Natural killer cell (primary cell): ENCODE measurements at regions not wholly inside any gene's neighbourhood (a gene's known extent, or its start where the extent isn't known, plus 50 kb on each side); places are given as distances from the start of the nearest gene placed in this dataset.

Experiments
- ATAC-seq, 3 donors: fragments of 150-1000 bp in 2 of 3; fragments of 200-7000 bp in 1 of 3; cut with Tn5 transposase; 1 replicate in 1 of 3; 2 replicates in 2 of 3; pipeline ENCODE4 v1.10.0; 2021; ENCODE audit warnings: mild to moderate bottlenecking in 2 of 3, moderate library complexity in 2 of 3
- DNase-seq, 2 donors: peaks; one replicate each; pipeline versions ENCODE4 v3.0.0 to v3.0.0-alpha.2; 2013 to 2021; ENCODE audit warnings: mixed read lengths in 1 of 2
- H3K27ac ChIP-seq: one replicate; pipeline ENCODE4 v1.5.1; 2013; ENCODE audit warnings: mild to moderate bottlenecking, low read length
- H3K27me3 ChIP-seq: one replicate; pipeline ENCODE4 v1.6.1; 2013; ENCODE audit warnings: low read length; ENCODE audit not compliant: control insufficient read depth, insufficient read depth
- H3K36me3 ChIP-seq: one replicate; pipeline ENCODE4 v1.6.1; 2013; ENCODE audit warnings: low read length; ENCODE audit not compliant: control insufficient read depth, insufficient read depth
- H3K4me1 ChIP-seq: one replicate; pipeline ENCODE4 v1.6.1; 2013; ENCODE audit warnings: low read length; ENCODE audit not compliant: control insufficient read depth, insufficient read depth
- H3K4me3 ChIP-seq: one replicate; pipeline ENCODE4 v1.5.1; 2013; ENCODE audit warnings: low read length
- H3K9me3 ChIP-seq: one replicate; pipeline ENCODE4 v1.6.1; 2013; ENCODE audit warnings: low read length; ENCODE audit not compliant: control insufficient read depth, insufficient read depth
- H3K27ac Mint-ChIP-seq, 2 donors: one replicate each; pipeline ENCODE4 v1.8.0; 2022; ENCODE audit warnings: mild to moderate bottlenecking in 2 of 2, mixed read lengths in 2 of 2, moderate library complexity in 1 of 2
- H3K27me3 Mint-ChIP-seq, 2 donors: one replicate each; pipeline ENCODE4 v1.8.0; 2022; ENCODE audit warnings: low read depth in 2 of 2, mixed read lengths in 2 of 2
- H3K36me3 Mint-ChIP-seq: one replicate; pipeline ENCODE4 v1.8.0; 2022; ENCODE audit warnings: mixed read lengths
- H3K4me1 Mint-ChIP-seq, 2 donors: one replicate each; pipeline ENCODE4 v1.8.0; 2022; ENCODE audit warnings: mixed read lengths in 2 of 2
- H3K4me3 Mint-ChIP-seq: one replicate; pipeline ENCODE4 v1.8.0; 2022; ENCODE audit warnings: mild to moderate bottlenecking, moderate library complexity, mixed read lengths
- H3K9me3 Mint-ChIP-seq, 2 donors: one replicate each; pipeline ENCODE4 v1.8.0; 2022; ENCODE audit warnings: mixed read lengths in 2 of 2
- WGBS: methylation state at CpG from one replicate; pipeline ENCODE4 v1.1.7; 2013; ENCODE audit warnings: missing lambda C conversion rate; ENCODE audit not compliant: insufficient coverage; 5-methylcytosine and 5-hydroxymethylcytosine counted together
- intact Hi-C: fragments of 100-400 bp; cut with micrococcal nuclease; formaldehyde crosslinking; loops from one replicate; pipeline ENCODE4 v1.14.2; 2022
- TF ChIP-seq, protein P1 (sequence below): fragments of 200-600 bp; IDR thresholded peaks from one replicate; pipeline ENCODE4 v1.8.0; 2022; ENCODE audit warnings: antibody characterized with exemption

DNA sequence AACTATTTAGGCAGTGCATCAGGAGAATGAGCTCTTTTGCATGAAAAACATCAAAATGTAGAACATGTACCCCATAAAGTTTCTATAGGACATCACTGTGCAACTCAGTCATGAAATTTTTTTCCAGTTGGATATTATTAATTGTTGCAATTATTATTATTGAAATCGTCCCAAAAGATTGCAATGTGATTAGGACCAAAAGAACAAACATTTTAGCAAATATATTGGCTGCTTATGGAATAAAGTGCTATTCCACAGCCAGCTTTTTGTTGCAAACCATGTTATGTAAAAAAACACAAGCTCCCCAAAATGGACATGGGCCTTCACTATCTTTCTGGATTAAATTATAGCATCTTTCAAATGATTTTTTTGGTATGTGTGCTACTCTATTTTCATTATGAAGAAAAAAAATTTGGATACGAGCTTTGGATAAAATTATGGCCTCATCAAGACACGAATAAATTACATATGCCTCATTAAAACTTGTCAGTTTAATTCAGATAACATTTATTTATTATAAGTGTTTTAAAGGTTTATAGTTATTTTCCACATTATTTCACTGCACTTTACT, 262.7 kb upstream of the TCF21 start:
- Mint-ChIP-seq H3K4me1 (no peaks in the 10 kb centered on the region), H3K27ac (no peak overlapping the region), H3K9me3 (no peaks in the 10 kb centered on the region), H3K36me3 (no peaks in the 10 kb centered on the region), H3K27me3 (no peaks in the 10 kb centered on the region), H3K4me3 (no peak overlapping the region)
- no peak overlapping the region for H3K4me3 ChIP-seq
- ATAC-seq, result no peak
- no peak for DNase-seq
- no peaks in the 10 kb centered on the region for H3K4me1 ChIP-seq
- H3K9me3 ChIP-seq, result no peaks in the 10 kb centered on the region
- TF ChIP-seq, protein P1, sequence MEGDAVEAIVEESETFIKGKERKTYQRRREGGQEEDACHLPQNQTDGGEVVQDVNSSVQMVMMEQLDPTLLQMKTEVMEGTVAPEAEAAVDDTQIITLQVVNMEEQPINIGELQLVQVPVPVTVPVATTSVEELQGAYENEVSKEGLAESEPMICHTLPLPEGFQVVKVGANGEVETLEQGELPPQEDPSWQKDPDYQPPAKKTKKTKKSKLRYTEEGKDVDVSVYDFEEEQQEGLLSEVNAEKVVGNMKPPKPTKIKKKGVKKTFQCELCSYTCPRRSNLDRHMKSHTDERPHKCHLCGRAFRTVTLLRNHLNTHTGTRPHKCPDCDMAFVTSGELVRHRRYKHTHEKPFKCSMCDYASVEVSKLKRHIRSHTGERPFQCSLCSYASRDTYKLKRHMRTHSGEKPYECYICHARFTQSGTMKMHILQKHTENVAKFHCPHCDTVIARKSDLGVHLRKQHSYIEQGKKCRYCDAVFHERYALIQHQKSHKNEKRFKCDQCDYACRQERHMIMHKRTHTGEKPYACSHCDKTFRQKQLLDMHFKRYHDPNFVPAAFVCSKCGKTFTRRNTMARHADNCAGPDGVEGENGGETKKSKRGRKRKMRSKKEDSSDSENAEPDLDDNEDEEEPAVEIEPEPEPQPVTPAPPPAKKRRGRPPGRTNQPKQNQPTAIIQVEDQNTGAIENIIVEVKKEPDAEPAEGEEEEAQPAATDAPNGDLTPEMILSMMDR, result no peak
- no peak overlapping the region for H3K27ac ChIP-seq
- intact Hi-C loops, result no loop called here
- no peaks in the 10 kb centered on the region for H3K27me3 ChIP-seq
- 100% methylated on average over 1 of the region's 3 CpGs for WGBS
- no peaks in the 10 kb centered on the region for H3K36me3 ChIP-seq

DNA sequence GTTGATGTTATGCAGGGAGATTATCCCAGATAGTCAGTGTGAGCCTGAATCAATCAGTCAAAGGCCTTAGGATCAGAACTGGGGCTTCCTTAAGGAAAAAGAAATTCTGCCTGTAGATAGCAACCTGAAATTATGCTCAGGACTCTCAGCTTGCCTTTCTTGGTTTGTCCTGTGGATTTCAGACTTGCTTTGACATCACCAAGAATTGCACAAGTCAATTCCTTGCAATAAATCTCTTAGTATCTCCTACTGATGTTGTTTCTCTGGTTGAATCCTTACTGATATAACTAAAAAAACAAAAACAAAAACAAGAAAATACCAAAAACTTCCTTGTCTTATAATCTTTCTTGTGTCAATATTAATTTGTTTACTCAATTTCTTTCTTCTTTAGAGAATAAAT, 258.9 kb upstream of the TCF21 start:
- Mint-ChIP-seq H3K27ac (no peak overlapping the region), H3K9me3 (no peaks in the 10 kb centered on the region), H3K27me3 (no peaks in the 10 kb centered on the region), H3K4me1 (no peaks in the 10 kb centered on the region), H3K36me3 (no peaks in the 10 kb centered on the region), H3K4me3 (no peak overlapping the region)
- H3K27me3 ChIP-seq, result no peaks in the 10 kb centered on the region
- H3K27ac ChIP-seq, result no peak overlapping the region
- H3K9me3 ChIP-seq, result no peaks in the 10 kb centered on the region
- DNase-seq, result no peak
- TF ChIP-seq, protein P1, result no peak
- intact Hi-C loops, result no loop called here
- H3K36me3 ChIP-seq, result no peaks in the 10 kb centered on the region
- H3K4me3 ChIP-seq, result no peak overlapping the region
- H3K4me1 ChIP-seq, result no peaks in the 10 kb centered on the region
- ATAC-seq, result no peak

- H3K9me3 Mint-ChIP-seq, result no peaks in the 10 kb centered on the region
- TF ChIP-seq, protein P1, result no peak
- H3K27ac Mint-ChIP-seq, result no peak overlapping the region
- H3K4me1 Mint-ChIP-seq, result no peaks in the 10 kb centered on the region
- H3K4me3 ChIP-seq, result no peak overlapping the region
- 75% methylated on average over 2 of the region's 2 CpGs for WGBS
- H3K36me3 ChIP-seq, result no peaks in the 10 kb centered on the region
- ATAC-seq (no peak), DNase-seq (no peak)
- intact Hi-C loops, result no loop called here
- H3K27me3 Mint-ChIP-seq, result no peaks in the 10 kb centered on the region
- no peaks in the 10 kb centered on the region for H3K36me3 Mint-ChIP-seq
- H3K9me3 ChIP-seq, result no peaks in the 10 kb centered on the region
- no peaks in the 10 kb centered on the region for H3K27me3 ChIP-seq
- no peaks in the 10 kb centered on the region for H3K4me1 ChIP-seq
- no peak overlapping the region for H3K27ac ChIP-seq
- H3K4me3 Mint-ChIP-seq, result no peak overlapping the region
Observed at GRCh38 chr6:133630651-133631050, 258.3 kb upstream of the TCF21 start.

- Histone ChIP-seq H3K9me3 (no peaks in the 10 kb centered on the region), H3K4me3 (no peak overlapping the region), H3K36me3 (no peaks in the 10 kb centered on the region), H3K27ac (no peak overlapping the region), H3K4me1 (no peaks in the 10 kb centered on the region), H3K27me3 (no peaks in the 10 kb centered on the region)
- no peaks in the 10 kb centered on the region for H3K4me1 Mint-ChIP-seq
- ATAC-seq (no peak), DNase-seq (no peak)
- intact Hi-C loops, result no loop called here
- no peak overlapping the region for H3K4me3 Mint-ChIP-seq
- 71% methylated on average over 1 of the region's 1 CpG for WGBS
- TF ChIP-seq, protein P1, result no peak
- no peaks in the 10 kb centered on the region for H3K9me3 Mint-ChIP-seq
- H3K27ac Mint-ChIP-seq, result no peak overlapping the region
- no peaks in the 10 kb centered on the region for H3K27me3 Mint-ChIP-seq
- no peaks in the 10 kb centered on the region for H3K36me3 Mint-ChIP-seq
Observed at GRCh38 chr6:133631421-133631820, 257.5 kb upstream of the TCF21 start.
